ENCODE measurements at regions not wholly inside any gene's neighbourhood (a gene's known extent, or its start where the extent isn't known, plus 50 kb on each side); places are given as distances from the start of the nearest gene placed in this dataset.

GRCh38 chr2:16161768-16162490 is 221.6 kb downstream of the MYCN start:
- no peak for DNase-seq

- DNase-seq: no peak
Observed at GRCh38 chr2:16161085-16161565, 220.8 kb downstream of the MYCN start.

GRCh38 chr2:16160281-16161084 is 220.1 kb downstream of the MYCN start:
- no peak for DNase-seq

GRCh38 chr2:16156411-16156810 is 216.1 kb downstream of the MYCN start:
- no peak for DNase-seq

- DNase-seq: no peak
Observed at GRCh38 chr2:16155766-16156165, 215.4 kb downstream of the MYCN start.

GRCh38 chr2:16155366-16155765 is 215.0 kb downstream of the MYCN start:
- no peak for DNase-seq

GRCh38 chr2:16154501-16155280 is 214.3 kb downstream of the MYCN start:
- DNase-seq: no peak

- no peak for DNase-seq
Observed at GRCh38 chr2:16154061-16154460, 213.7 kb downstream of the MYCN start.

GRCh38 chr2:16153754-16154035 is 213.3 kb downstream of the MYCN start:
- DNase-seq: no peak

GRCh38 chr2:16152928-16153753 is 212.8 kb downstream of the MYCN start:
- DNase-seq: no peak

- DNase-seq: no peak
Observed at GRCh38 chr2:16152071-16152927, 211.9 kb downstream of the MYCN start.

GRCh38 chr2:16151651-16152050 is 211.3 kb downstream of the MYCN start:
- DNase-seq: no peak

GRCh38 chr2:16151281-16151570 is 210.9 kb downstream of the MYCN start:
- no peak for DNase-seq

- no peak for DNase-seq
Observed at GRCh38 chr2:16150456-16151280, 210.3 kb downstream of the MYCN start.

- DNase-seq: no peak
Observed at GRCh38 chr2:16149349-16150243, 209.2 kb downstream of the MYCN start.

- DNase-seq: no peak
Observed at GRCh38 chr2:16148632-16149348, 208.4 kb downstream of the MYCN start.

GRCh38 chr2:16142383-16143361 is 202.3 kb downstream of the MYCN start:
- no peak for DNase-seq

GRCh38 chr2:16141641-16141921 is 201.2 kb downstream of the MYCN start:
- DNase-seq: no peak

Measured in effector CD4-positive, alpha-beta T cell (primary cell).